ENCODE measurements at regions not wholly inside any gene's neighbourhood (a gene's known extent, or its start where the extent isn't known, plus 50 kb on each side); places are given as distances from the start of the nearest gene placed in this dataset.
"Not testable (repeated sequence)": the region's sequence is repeated elsewhere in the genome, so short reads cannot be mapped to it uniquely, and the experiment has no call there.

- peak; percentile 69 for FAIRE-seq
Observed at GRCh38 chrX:94633237-94633636, 959.2 kb downstream of the FAM133A start.

- no peak for FAIRE-seq
Observed at GRCh38 chrX:94635003-94635402, 961.0 kb downstream of the FAM133A start.

GRCh38 chrX:94645726-94646125 lies 971.7 kb downstream of the FAM133A start:
- FAIRE-seq = no peak

GRCh38 chrX:94655180-94655579 lies 981.2 kb downstream of the FAM133A start:
- FAIRE-seq = no peak

DNA sequence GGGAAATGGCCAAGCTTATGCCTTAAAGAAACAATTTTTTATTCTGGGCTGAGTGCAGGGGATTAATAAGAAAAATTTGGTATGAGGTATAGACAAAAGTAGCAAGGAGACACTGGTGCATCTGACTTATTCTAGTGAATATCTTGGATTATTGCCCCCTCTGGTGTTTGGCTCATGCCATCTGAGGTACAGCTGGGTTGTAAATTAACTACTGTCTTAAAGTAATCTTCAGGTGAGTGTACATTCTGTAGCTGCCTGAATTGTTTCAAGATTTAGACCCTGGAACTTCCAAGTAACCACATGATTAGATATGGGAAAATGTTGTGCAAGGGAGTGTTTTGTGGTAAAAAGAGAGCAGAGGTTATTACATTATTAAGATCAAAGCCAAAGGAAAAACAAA lies 988.7 kb downstream of the FAM133A start:
- no peak for FAIRE-seq

DNA sequence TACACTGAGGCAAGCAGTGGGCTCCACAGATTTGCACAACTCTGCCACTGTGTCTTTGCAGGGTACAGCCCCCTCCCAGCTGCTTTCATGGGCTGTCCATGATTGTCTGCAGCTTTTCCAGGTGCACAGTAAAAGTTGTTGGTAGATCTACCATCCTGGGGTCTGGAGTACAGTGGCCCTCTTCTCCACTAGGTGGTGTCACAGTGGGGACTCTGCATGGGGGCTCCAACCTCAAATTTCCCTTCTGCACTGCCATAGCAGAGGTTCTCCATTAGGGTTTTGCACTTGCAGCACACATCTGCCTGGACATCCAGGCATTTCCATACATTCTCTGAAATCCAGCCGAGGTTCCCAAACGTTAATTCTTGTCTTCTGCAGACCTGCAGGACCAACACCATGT lies 1002.3 kb downstream of the FAM133A start:
- no peak for FAIRE-seq

DNA sequence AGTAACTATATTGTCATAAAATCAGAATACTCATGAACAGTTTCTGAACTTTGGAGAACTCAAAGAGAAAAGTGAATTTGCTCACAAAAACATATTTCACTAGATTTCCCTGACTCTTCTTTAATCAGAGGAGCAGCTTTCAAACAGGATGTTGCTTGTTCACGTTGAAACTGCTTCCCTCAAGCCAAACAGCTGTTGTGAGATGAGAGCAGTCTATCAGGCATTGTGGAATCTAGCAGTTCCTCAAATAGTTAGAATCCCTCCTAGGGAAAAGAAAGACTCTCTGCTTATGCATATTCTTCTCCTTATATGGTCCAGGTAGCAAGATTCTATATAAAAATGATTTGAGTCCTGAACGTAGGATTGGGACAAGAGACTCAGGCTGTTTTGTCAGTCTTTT lies 1012.1 kb downstream of the FAM133A start:
- FAIRE-seq = no peak

- no peak for FAIRE-seq
Observed at GRCh38 chrX:94695910-94696309, 1021.9 kb downstream of the FAM133A start.

DNA sequence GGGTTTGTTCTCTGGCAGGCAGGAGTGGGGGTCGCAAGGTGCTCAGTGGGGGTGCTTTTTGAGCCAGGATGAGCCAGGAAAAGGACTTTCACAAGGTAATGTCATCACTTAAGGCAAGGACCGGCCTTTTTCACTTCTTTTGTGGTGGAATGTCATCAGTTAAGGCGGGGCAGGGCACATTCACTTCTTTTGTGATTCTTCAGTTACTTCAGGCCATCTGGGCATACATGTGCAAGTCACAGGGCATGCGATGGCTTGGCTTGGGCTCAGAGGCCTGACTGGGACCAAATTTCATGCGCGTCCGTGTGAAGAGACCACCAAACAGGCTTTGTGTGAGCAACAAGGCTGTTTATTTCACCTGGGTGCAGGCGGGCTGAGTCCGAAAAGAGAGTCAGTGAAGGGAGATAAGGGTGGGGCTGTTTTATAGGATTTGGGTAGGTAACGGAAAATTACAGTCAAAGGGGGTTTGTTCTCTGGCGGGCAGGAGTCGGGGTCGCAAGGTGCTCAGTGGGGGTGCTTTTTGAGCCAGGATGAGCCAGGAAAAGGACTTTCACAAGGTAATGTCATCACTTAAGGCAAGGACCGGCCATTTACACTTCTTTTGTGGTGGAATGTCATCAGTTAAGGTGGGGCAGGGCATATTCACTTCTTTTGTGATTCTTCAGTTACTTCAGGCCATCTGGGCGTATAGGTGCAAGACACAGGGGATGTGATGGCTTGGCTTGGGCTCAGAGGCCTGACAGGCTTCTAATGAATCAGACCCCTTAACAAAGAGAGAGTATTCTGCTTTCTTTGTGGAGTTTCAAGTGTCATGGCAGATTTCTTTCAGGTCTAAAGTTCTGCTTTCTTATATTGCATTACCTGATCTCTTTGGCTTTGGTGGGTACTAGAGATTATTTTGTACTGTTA lies 1030.6 kb downstream of the FAM133A start:
- FAIRE-seq = not testable (repeated sequence)

- FAIRE-seq = peak; percentile 91
Observed at GRCh38 chrX:94721386-94721785, 1047.4 kb downstream of the FAM133A start.

DNA sequence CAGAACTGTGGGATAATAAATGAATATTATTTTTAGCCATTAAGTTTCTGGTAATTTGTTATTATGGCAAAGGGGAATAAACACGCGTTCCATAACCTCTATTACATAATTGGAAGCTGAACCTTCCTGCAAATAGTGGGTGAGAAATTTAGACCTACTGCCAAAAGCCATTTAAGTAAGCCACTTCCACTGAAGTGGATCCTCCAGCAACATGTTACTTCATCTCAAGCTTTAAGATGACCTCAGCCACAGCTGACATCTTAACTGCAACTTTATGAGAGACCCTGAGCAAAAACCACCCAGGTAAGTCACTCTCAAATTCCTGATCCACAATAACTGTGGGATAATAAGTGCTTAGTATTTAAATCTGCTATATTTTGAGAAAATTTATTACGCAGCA lies 1048.6 kb downstream of the FAM133A start:
- FAIRE-seq = no peak

DNA sequence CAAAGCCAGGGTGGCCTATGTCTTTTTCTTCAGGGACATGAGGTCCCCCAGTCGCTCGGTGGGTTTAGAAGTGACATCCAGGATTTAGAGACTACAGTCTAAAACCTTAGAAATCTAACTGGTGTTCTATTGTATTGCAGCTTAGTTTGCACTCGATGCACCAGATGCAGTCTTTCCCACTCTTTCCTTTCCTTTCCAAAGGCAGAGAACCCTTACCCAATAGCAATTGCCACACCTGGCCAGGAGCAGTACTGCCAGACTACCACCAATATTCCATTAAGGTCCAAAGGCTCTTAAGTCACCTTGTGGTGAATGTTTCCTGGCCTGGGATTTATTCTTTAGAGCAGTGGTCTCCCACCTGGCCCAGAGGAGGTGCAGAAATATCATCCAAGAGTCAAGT lies 1068.8 kb downstream of the FAM133A start:
- FAIRE-seq = no peak

DNA sequence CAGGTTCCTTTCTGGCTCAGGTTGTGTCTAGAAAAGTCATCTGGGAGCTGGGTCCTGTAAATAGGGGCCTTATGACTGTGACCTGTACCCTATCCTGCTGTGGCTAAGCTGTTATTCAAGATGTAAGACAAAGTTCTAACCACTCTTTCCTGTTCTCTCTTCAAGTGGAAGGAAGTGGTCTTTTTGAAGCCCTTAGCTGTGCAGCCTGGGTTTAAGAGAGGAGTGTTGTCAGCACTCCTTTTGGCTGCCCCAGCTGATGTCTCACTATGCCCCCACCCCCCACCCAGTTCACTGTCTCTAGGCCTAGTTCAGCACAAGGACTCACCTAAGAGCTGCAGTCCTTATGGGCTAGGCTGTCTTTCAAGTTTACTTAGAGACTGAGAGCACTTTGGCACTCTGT lies 1069.5 kb downstream of the FAM133A start:
- no peak for FAIRE-seq

GRCh38 chrX:94744786-94745185 lies 1070.8 kb downstream of the FAM133A start:
- no peak for FAIRE-seq

GRCh38 chrX:94751611-94752010 lies 1077.6 kb downstream of the FAM133A start:
- no peak for FAIRE-seq

- FAIRE-seq = no peak
Observed at GRCh38 chrX:94752434-94753169, 1078.6 kb downstream of the FAM133A start.

GRCh38 chrX:94758130-94758529 lies 1084.1 kb downstream of the FAM133A start:
- FAIRE-seq = no peak

- no peak for FAIRE-seq
Observed at GRCh38 chrX:94775640-94776039, 1101.6 kb downstream of the FAM133A start.

GRCh38 chrX:94813541-94813940 lies 1139.5 kb downstream of the FAM133A start:
- no peak for FAIRE-seq

GRCh38 chrX:94814216-94814615 lies 1140.2 kb downstream of the FAM133A start:
- FAIRE-seq = no peak

- FAIRE-seq = no peak
Observed at GRCh38 chrX:94830717-94831116, 1156.7 kb downstream of the FAM133A start.

- FAIRE-seq = no peak
Observed at GRCh38 chrX:94831364-94831763, 1157.4 kb downstream of the FAM133A start.

- FAIRE-seq = no peak
Observed at GRCh38 chrX:94834226-94834625, 1160.2 kb downstream of the FAM133A start.

- FAIRE-seq = no peak
Observed at GRCh38 chrX:94850811-94851210, 1176.8 kb downstream of the FAM133A start.

Measured in colon (tissue), 2 donors.